Osteoblast (primary cell): ENCODE measurements at regions not wholly inside any gene's neighbourhood (a gene's known extent, or its start where the extent isn't known, plus 50 kb on each side); places are given as distances from the start of the nearest gene placed in this dataset.

Source experiments
- DNase-seq: peaks from one replicate; pipeline ENCODE4 v3.0.0; 2011; ENCODE audit warnings: low spot score, mixed read lengths; ENCODE audit not compliant: insufficient read length; ENCODE audit errors: missing footprints
- H2AFZ ChIP-seq: 2 replicates; pipeline ENCODE4 v1.6.0; 2011; ENCODE audit warnings: mild to moderate bottlenecking, low read length
- H3K27ac ChIP-seq: 2 replicates; pipeline ENCODE4 v1.5.1; 2011; ENCODE audit warnings: mild to moderate bottlenecking, low read depth, low read length, moderate library complexity
- H3K27me3 ChIP-seq: 2 replicates; pipeline ENCODE4 v1.6.0; 2012; ENCODE audit warnings: mild to moderate bottlenecking, control low read depth, inconsistent platforms, low read length, moderate library complexity; ENCODE audit not compliant: insufficient read depth
- H3K36me3 ChIP-seq: 2 replicates; pipeline ENCODE4 v1.5.1; 2011; ENCODE audit warnings: mild to moderate bottlenecking, low read length, control low read depth, moderate library complexity; ENCODE audit not compliant: insufficient read depth
- H3K4me1 ChIP-seq: 2 replicates; pipeline ENCODE4 v1.5.1; 2011; ENCODE audit warnings: mild to moderate bottlenecking, low read length, control low read depth, moderate library complexity; ENCODE audit not compliant: insufficient read depth
- H3K4me2 ChIP-seq: 2 replicates; pipeline ENCODE4 v1.6.0; 2011; ENCODE audit warnings: mild to moderate bottlenecking, low read length; ENCODE audit not compliant: insufficient read depth
- H3K4me3 ChIP-seq: fragments of 200-600 bp; sonication (generic); 3 replicates; pipeline ENCODE4 v1.5.1; 2012; ENCODE audit warnings: mild to moderate bottlenecking, low read length, inconsistent platforms; ENCODE audit not compliant: insufficient read depth
- H3K79me2 ChIP-seq: 2 replicates; pipeline ENCODE4 v1.6.0; 2012; ENCODE audit warnings: mild to moderate bottlenecking, low read length, control low read depth, inconsistent platforms; ENCODE audit not compliant: insufficient read depth
- H3K9me3 ChIP-seq: 2 replicates; pipeline ENCODE4 v1.5.1; 2011; ENCODE audit warnings: low read depth, low read length, control low read depth
- H4K20me1 ChIP-seq: 2 replicates; pipeline ENCODE4 v1.6.0; 2012; ENCODE audit warnings: mild to moderate bottlenecking, low read length, control low read depth; ENCODE audit not compliant: insufficient read depth
- CTCF ChIP-seq: IDR thresholded peaks from 2 replicates; pipeline ENCODE4 v1.5.1; 2011; ENCODE audit warnings: mild to moderate bottlenecking, low read depth, low read length, moderate library complexity; ENCODE audit errors: extremely low read depth

DNA sequence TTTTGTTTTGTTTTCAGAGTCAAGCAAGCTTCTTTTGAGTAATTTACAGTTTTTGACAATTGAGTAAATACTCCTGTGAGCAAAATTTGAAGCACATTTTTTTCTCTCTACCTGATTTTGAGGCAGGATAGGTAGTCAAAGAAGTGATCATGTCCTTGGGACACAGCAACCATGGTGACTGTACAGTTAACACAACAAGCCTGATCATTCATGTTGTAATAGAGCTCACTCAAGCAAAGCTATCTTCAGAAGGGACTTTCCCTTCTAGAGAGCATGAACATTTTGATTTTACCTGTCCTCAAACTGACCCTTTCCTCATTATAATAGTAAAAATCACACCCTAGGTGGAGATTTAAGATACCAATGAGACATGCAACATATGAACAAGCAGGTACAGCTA is 126.5 kb upstream of the KCNK1 start:
- Histone ChIP-seq H3K4me3 (no peak overlapping the region), H3K27ac (no peak overlapping the region), H3K4me2 (no peak overlapping the region), H3K9me3 (no peaks in the 10 kb centered on the region), H3K4me1 (no peaks in the 10 kb centered on the region), H3K79me2 (no peaks in the 10 kb centered on the region), H2AFZ (no peak overlapping the region), H3K36me3 (no peaks in the 10 kb centered on the region), H3K27me3 (no peaks in the 10 kb centered on the region), H4K20me1 (no peaks in the 10 kb centered on the region)
- TF ChIP-seq CTCF, result no peak
- DNase-seq, result no peak

DNA sequence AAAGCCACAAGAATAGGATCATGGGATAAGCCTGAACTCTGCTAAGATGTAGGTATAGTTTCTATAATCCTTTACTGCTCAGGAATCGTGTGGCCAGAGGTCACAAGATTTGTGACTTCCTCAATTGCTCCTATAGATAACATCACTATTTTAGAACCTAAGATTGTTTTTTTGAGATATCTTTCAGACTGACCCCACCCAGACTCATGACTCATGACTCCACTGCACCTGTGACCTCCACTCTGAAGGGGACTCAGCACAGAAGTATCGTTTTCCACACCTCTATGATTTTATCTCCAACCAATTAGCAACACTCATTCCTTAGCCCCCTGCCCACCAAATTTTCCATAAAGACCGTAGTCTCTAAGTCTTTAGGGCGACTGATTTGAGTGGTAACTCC is 124.5 kb upstream of the KCNK1 start:
- DNase-seq, result no peak
- H3K27me3 ChIP-seq, result no peaks in the 10 kb centered on the region
- no peaks in the 10 kb centered on the region for H3K4me1 ChIP-seq
- H4K20me1 ChIP-seq, result no peaks in the 10 kb centered on the region
- no peaks in the 10 kb centered on the region for H3K36me3 ChIP-seq
- H2AFZ ChIP-seq, result no peak overlapping the region
- no peak for TF ChIP-seq CTCF
- H3K4me2 ChIP-seq, result no peak overlapping the region
- no peaks in the 10 kb centered on the region for H3K9me3 ChIP-seq
- no peak overlapping the region for H3K4me3 ChIP-seq
- H3K79me2 ChIP-seq, result no peaks in the 10 kb centered on the region
- H3K27ac ChIP-seq, result no peak overlapping the region

DNA sequence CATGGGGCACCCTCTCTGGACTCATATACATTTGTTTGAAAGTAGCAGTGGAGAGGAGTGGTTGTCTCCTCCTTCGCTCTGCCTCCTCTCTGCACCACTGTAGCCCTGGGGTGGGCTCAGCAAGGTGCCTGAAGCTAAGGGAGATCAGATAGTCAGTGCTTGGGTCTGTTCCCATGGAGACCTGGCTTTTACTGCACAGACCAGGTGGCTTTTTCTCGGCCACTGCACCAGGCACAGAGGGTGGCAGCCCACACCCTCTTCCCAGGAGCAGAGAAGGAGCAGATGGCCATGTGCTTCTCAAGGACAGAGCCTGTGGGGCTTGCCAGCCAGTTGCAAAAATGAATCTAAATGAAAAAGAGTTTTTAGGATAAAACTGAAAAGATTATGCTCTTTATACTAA is 123.4 kb upstream of the KCNK1 start:
- Histone ChIP-seq H3K27me3 (no peaks in the 10 kb centered on the region), H3K79me2 (no peaks in the 10 kb centered on the region), H3K4me2 (no peak overlapping the region), H3K27ac (no peak overlapping the region), H3K4me3 (no peak overlapping the region), H3K9me3 (no peaks in the 10 kb centered on the region), H3K36me3 (no peaks in the 10 kb centered on the region), H4K20me1 (no peaks in the 10 kb centered on the region), H3K4me1 (no peaks in the 10 kb centered on the region), H2AFZ (no peak overlapping the region)
- TF ChIP-seq CTCF, result no peak
- DNase-seq, result no peak

- no peak for TF ChIP-seq CTCF
- Histone ChIP-seq H3K79me2 (no peaks in the 10 kb centered on the region), H3K9me3 (no peaks in the 10 kb centered on the region), H2AFZ (no peak overlapping the region), H3K27ac (no peak overlapping the region), H3K4me3 (no peak overlapping the region), H3K27me3 (no peaks in the 10 kb centered on the region), H4K20me1 (no peaks in the 10 kb centered on the region), H3K4me1 (no peaks in the 10 kb centered on the region), H3K36me3 (no peaks in the 10 kb centered on the region), H3K4me2 (no peak overlapping the region)
- no peak for DNase-seq
Observed at GRCh38 chr1:233491953-233492620, 121.8 kb upstream of the KCNK1 start.
